Erythroblast (primary cell): ENCODE measurements at regions not wholly inside any gene's neighbourhood (a gene's known extent, or its start where the extent isn't known, plus 50 kb on each side); places are given as distances from the start of the nearest gene placed in this dataset.

Source experiments
- GATA1 ChIP-seq: IDR thresholded peaks from 2 replicates; pipeline ENCODE4 v1.6.1; 2011; ENCODE audit warnings: low read depth, mild to moderate bottlenecking, control low read depth, low read length, moderate library complexity
- POLR2A ChIP-seq: IDR thresholded peaks from 2 replicates; pipeline ENCODE4 v1.6.1; 2011; ENCODE audit warnings: mild to moderate bottlenecking, low read length

- TF ChIP-seq POLR2A (no peak), GATA1 (no peak)
Measured at GRCh38 chr6:119686644-119687043, 337.1 kb upstream of the MAN1A1 start.
